GM23338 (cell line): ENCODE measurements at regions not wholly inside any gene's neighbourhood (a gene's known extent, or its start where the extent isn't known, plus 50 kb on each side); places are given as distances from the start of the nearest gene placed in this dataset.

Source experiments
- ATAC-seq: fragments of 200-7000 bp; cut with Tn5 transposase; 3 replicates; pipeline ENCODE4 v1.9.1; 2020
- DNase-seq: peaks from one replicate; pipeline ENCODE4 v3.0.0-alpha.2; 2015; ENCODE audit warnings: low spot score
- H2AFZ ChIP-seq: fragments of 200-600 bp; sonication (generic); 2 replicates; pipeline ENCODE4 v1.8.0; 2016; ENCODE audit warnings: antibody characterized with exemption, mild to moderate bottlenecking, moderate library complexity
- H3F3A ChIP-seq: fragments of 200-600 bp; sonication (generic); replicated peaks from 2 replicates; pipeline ENCODE4 v1.8.0; 2017; ENCODE audit warnings: antibody characterized with exemption, mixed run types, low read depth
- H3K27ac ChIP-seq: fragments of 200-600 bp; sonication (generic); 2 replicates; pipeline ENCODE4 v1.6.1; 2016; ENCODE audit warnings: low read depth
- H3K27me3 ChIP-seq: fragments of 200-600 bp; sonication (generic); 2 replicates; pipeline ENCODE4 v1.8.0; 2016; ENCODE audit warnings: mild to moderate bottlenecking, mixed run types, moderate library complexity; ENCODE audit not compliant: insufficient read depth
- H3K36me3 ChIP-seq: fragments of 200-600 bp; sonication (generic); 2 replicates; pipeline ENCODE4 v1.8.0; 2016; ENCODE audit warnings: mild to moderate bottlenecking; ENCODE audit not compliant: insufficient read depth
- H3K4me1 ChIP-seq: fragments of 200-600 bp; sonication (generic); 2 replicates; pipeline ENCODE4 v1.8.0; 2016; ENCODE audit warnings: mild to moderate bottlenecking, moderate library complexity; ENCODE audit not compliant: insufficient read depth
- H3K4me2 ChIP-seq: fragments of 200-600 bp; sonication (generic); 2 replicates; pipeline ENCODE4 v1.7.1; 2017; ENCODE audit warnings: mixed run types
- H3K4me3 ChIP-seq: fragments of 200-600 bp; sonication (generic); 2 replicates; pipeline ENCODE4 v1.6.1; 2016; ENCODE audit warnings: mixed run types
- H3K79me2 ChIP-seq: fragments of 200-600 bp; sonication (generic); replicated peaks from 2 replicates; pipeline ENCODE4 v1.8.0; 2017; ENCODE audit warnings: mild to moderate bottlenecking; ENCODE audit not compliant: insufficient read depth
- H3K9me2 ChIP-seq: fragments of 200-600 bp; sonication (generic); 2 replicates; pipeline ENCODE4 v1.8.0; 2017; ENCODE audit not compliant: insufficient read depth
- H4K20me1 ChIP-seq: fragments of 200-600 bp; sonication (generic); replicated peaks from 2 replicates; pipeline ENCODE4 v1.8.0; 2017; ENCODE audit warnings: mild to moderate bottlenecking; ENCODE audit not compliant: insufficient read depth
- H3K27ac Mint-ChIP-seq: 2 replicates; pipeline ENCODE4 v1.8.0; 2020; ENCODE audit warnings: inconsistent platforms, mild to moderate bottlenecking, moderate library complexity, mixed read lengths
- H3K27me3 Mint-ChIP-seq: 3 replicates; pipeline ENCODE4 v1.8.0; 2022; ENCODE audit warnings: low read depth, mild to moderate bottlenecking, moderate library complexity, mixed read lengths, inconsistent platforms; ENCODE audit not compliant: insufficient read depth, poor library complexity
- H3K36me3 Mint-ChIP-seq: 3 replicates; pipeline ENCODE4 v1.8.0; 2021; ENCODE audit warnings: low read depth, mild to moderate bottlenecking, inconsistent platforms, moderate library complexity, mixed read lengths
- H3K4me1 Mint-ChIP-seq: 3 replicates; pipeline ENCODE4 v1.8.0; 2020; ENCODE audit warnings: mild to moderate bottlenecking, inconsistent platforms, mixed read lengths
- H3K4me3 Mint-ChIP-seq: 3 replicates; pipeline ENCODE4 v1.8.0; 2021; ENCODE audit warnings: moderate library complexity, mild to moderate bottlenecking, inconsistent platforms, mixed read lengths
- H3K9me3 Mint-ChIP-seq: 3 replicates; pipeline ENCODE4 v1.8.0; 2020; ENCODE audit warnings: moderate library complexity, mild to moderate bottlenecking, inconsistent platforms, mixed read lengths
- ETS1 ChIP-seq: IDR thresholded peaks from 2 replicates; pipeline ENCODE4 v1.6.1; 2016; ENCODE audit warnings: antibody characterized with exemption
- EZH2phosphoT487 ChIP-seq: fragments of 200-600 bp; sonication (generic); IDR thresholded peaks from one replicate; pipeline ENCODE4 v1.8.1; 2018; ENCODE audit warnings: antibody characterized with exemption; ENCODE audit not compliant: unreplicated experiment
- REST ChIP-seq: IDR thresholded peaks from one replicate; pipeline ENCODE4 v1.6.1; 2018; ENCODE audit warnings: antibody characterized with exemption; ENCODE audit not compliant: unreplicated experiment
- STAT1 ChIP-seq: IDR thresholded peaks from one replicate; pipeline ENCODE4 v1.6.1; 2016; ENCODE audit warnings: antibody characterized with exemption; ENCODE audit not compliant: unreplicated experiment
- ZNF114 ChIP-seq: fragments of 250-450 bp; sonication (Bioruptor Pico); IDR thresholded peaks from 2 replicates; pipeline ENCODE4 v1.5.0; 2020; ENCODE audit warnings: mild to moderate bottlenecking, moderate library complexity
- ZNF331 ChIP-seq: fragments of 250-450 bp; sonication (Bioruptor Pico); IDR thresholded peaks from 2 replicates; pipeline ENCODE4 v1.5.0; 2020; ENCODE audit warnings: low read depth, mild to moderate bottlenecking, moderate library complexity
- ZNF462 ChIP-seq: fragments of 250-450 bp; sonication (Bioruptor Pico); IDR thresholded peaks from 2 replicates; pipeline ENCODE4 v1.5.0; 2020; ENCODE audit warnings: mild to moderate bottlenecking, moderate library complexity

- no peak for DNase-seq
- H3K27me3 Mint-ChIP-seq = no peaks in the 10 kb centered on the region
- H2AFZ ChIP-seq = peak overlapping the region; percentile 25; the same call in 1 of the 2 replicates
- no peaks in the 10 kb centered on the region for H3K36me3 ChIP-seq
- no peak overlapping the region for H3K27ac ChIP-seq
- H3K27me3 ChIP-seq = no peaks in the 10 kb centered on the region
- peak overlapping the region; percentile 81; the same call in 1 of the 2 replicates for H3K27ac Mint-ChIP-seq
- TF ChIP-seq EZH2phosphoT487 (no peak), REST (no peak), ZNF114 (CRISPR knock-in tag) (no peak), ZNF462 (CRISPR knock-in tag) (no peak), ZNF331 (CRISPR knock-in tag) (no peak), STAT1 (no peak), ETS1 (no peak)
- H3K79me2 ChIP-seq = no peaks in the 10 kb centered on the region
- H3K4me2 ChIP-seq = no peak overlapping the region
- H3F3A ChIP-seq = no peaks in the 10 kb centered on the region
- peaks cover 32% of the 10 kb centered on the region for H3K4me1 Mint-ChIP-seq
- H3K4me3 ChIP-seq = no peak overlapping the region
- peaks cover 23% of the 10 kb centered on the region for H3K4me1 ChIP-seq
- no peaks in the 10 kb centered on the region for H4K20me1 ChIP-seq
- H3K4me3 Mint-ChIP-seq = no peak overlapping the region
- H3K9me2 ChIP-seq = no peaks in the 10 kb centered on the region
- peak; percentile 88 for ATAC-seq
- H3K36me3 Mint-ChIP-seq = no peaks in the 10 kb centered on the region
- no peaks in the 10 kb centered on the region for H3K9me3 Mint-ChIP-seq
These were observed 848.0 kb upstream of the CADM2 start for GRCh38 chr3:84110787-84111186.
